Vagina (tissue), 2 donors: ENCODE measurements at regions not wholly inside any gene's neighbourhood (a gene's known extent, or its start where the extent isn't known, plus 50 kb on each side); places are given as distances from the start of the nearest gene placed in this dataset.

Experiments
- DNase-seq, 2 donors: peaks; one replicate each; pipeline ENCODE4 v3.0.0-alpha.2; 2017; ENCODE audit errors: extremely low spot score in 2 of 2
- H3K27ac ChIP-seq: fragments of 200-600 bp; sonication (generic); one replicate; pipeline ENCODE4 v1.5.1; 2019
- H3K27me3 ChIP-seq: fragments of 200-600 bp; sonication (generic); one replicate; pipeline ENCODE4 v1.5.1; 2019
- H3K36me3 ChIP-seq, 2 donors: fragments of 200-600 bp; sonication (generic); one replicate each; pipeline ENCODE4 v1.5.1; 2017 to 2019
- H3K4me1 ChIP-seq: fragments of 200-600 bp; sonication (generic); one replicate; pipeline ENCODE4 v1.5.1; 2019
- H3K4me3 ChIP-seq, 2 donors: fragments of 200-600 bp; sonication (generic); 1 replicate in 1 of 2; 2 replicates in 1 of 2; pipeline ENCODE4 v1.5.1; 2016 to 2019
- H3K9me3 ChIP-seq: fragments of 200-600 bp; sonication (generic); one replicate; pipeline ENCODE4 v1.5.1; 2019
- POLR2A ChIP-seq, 2 donors: fragments of 450-650 bp; IDR thresholded peaks; one replicate each; pipeline ENCODE4 v1.6.1; 2017; ENCODE audit warnings: antibody characterized with exemption in 2 of 2, mild to moderate bottlenecking in 2 of 2, moderate library complexity in 2 of 2
- POLR2AphosphoS5 ChIP-seq, 2 donors: sonication (generic); formaldehyde crosslinking; IDR thresholded peaks; one replicate each; pipeline ENCODE4 v1.9.0; 2017; ENCODE audit warnings: antibody characterized with exemption in 2 of 2, mild to moderate bottlenecking in 2 of 2, low read depth in 1 of 2; ENCODE audit not compliant: insufficient read depth in 1 of 2
- intact Hi-C: fragments of 100-400 bp; cut with DNase I; formaldehyde crosslinking; loops from one replicate; pipeline ENCODE4 v1.15.1; 2023
- TF ChIP-seq, protein P1 (sequence below), 3 experiments: fragments of 450-650 bp in 2 of 3; fragments of 200-600 bp in 1 of 3; sonication (generic) in 1 of 3; IDR thresholded peaks; one replicate each; pipeline ENCODE4 v1.5.1; 2017 to 2019; ENCODE audit warnings: antibody characterized with exemption in 3 of 3, mild to moderate bottlenecking in 2 of 3, moderate library complexity in 2 of 3

- Histone ChIP-seq H3K36me3 (no peaks in the 10 kb centered on the region), H3K27me3 (no peaks in the 10 kb centered on the region), H3K4me3 (no peak overlapping the region), H3K4me1 (peaks cover 18% of the 10 kb centered on the region), H3K27ac (peak overlapping the region; percentile 20), H3K9me3 (no peaks in the 10 kb centered on the region)
- DNase-seq = no peak
- TF ChIP-seq POLR2AphosphoS5 (IDR thresholded peaks at IDR 0.05; ENCODE audit: insufficient read depth in 1 of 2, low read depth in 1 of 2) (no peak), POLR2A (IDR thresholded peaks at IDR 0.05) (no peak)
- TF ChIP-seq, protein P1, sequence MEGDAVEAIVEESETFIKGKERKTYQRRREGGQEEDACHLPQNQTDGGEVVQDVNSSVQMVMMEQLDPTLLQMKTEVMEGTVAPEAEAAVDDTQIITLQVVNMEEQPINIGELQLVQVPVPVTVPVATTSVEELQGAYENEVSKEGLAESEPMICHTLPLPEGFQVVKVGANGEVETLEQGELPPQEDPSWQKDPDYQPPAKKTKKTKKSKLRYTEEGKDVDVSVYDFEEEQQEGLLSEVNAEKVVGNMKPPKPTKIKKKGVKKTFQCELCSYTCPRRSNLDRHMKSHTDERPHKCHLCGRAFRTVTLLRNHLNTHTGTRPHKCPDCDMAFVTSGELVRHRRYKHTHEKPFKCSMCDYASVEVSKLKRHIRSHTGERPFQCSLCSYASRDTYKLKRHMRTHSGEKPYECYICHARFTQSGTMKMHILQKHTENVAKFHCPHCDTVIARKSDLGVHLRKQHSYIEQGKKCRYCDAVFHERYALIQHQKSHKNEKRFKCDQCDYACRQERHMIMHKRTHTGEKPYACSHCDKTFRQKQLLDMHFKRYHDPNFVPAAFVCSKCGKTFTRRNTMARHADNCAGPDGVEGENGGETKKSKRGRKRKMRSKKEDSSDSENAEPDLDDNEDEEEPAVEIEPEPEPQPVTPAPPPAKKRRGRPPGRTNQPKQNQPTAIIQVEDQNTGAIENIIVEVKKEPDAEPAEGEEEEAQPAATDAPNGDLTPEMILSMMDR (IDR thresholded peaks at IDR 0.05) = no peak
- intact Hi-C loops = no loop called here
Observed at GRCh38 chr1:113255038-113255719, 135.1 kb upstream of the MAGI3 start.

GRCh38 chr1:113255720-113256347, 134.5 kb upstream of the MAGI3 start:
- H3K9me3 ChIP-seq = no peaks in the 10 kb centered on the region
- no peak overlapping the region for H3K4me3 ChIP-seq
- DNase-seq = no peak
- H3K27me3 ChIP-seq = no peaks in the 10 kb centered on the region
- H3K4me1 ChIP-seq = peaks cover 18% of the 10 kb centered on the region
- intact Hi-C loops = no loop called here
- no peaks in the 10 kb centered on the region for H3K36me3 ChIP-seq
- peak overlapping the region; percentile 20 for H3K27ac ChIP-seq
- peak in 1 of 2 donors; percentile 64 for TF ChIP-seq POLR2AphosphoS5 (IDR thresholded peaks at IDR 0.05; ENCODE audit: insufficient read depth in 1 of 2, low read depth in 1 of 2)
- TF ChIP-seq POLR2A (IDR thresholded peaks at IDR 0.05) = no peak

DNA sequence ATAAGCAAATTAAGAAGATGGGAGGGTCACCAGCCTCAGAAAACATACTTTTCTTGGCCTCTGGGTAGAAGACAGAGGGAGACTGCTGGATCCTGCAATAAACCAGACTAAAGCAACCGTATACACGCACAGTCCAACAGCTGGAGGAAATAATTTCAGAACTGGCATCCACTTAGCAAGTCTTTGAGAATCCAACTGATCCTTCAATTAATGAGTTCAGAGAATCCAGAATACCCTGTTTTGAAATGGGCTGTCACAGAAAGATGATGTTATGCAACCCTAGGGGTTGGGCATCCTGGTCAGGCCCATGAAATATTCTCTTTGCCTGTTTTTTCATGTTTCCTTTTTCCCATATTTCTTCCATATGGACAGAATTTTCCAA, 134.0 kb upstream of the MAGI3 start:
- intact Hi-C loops = no loop called here
- Histone ChIP-seq H3K4me3 (no peak overlapping the region), H3K27me3 (no peaks in the 10 kb centered on the region), H3K27ac (no peak overlapping the region), H3K9me3 (no peaks in the 10 kb centered on the region), H3K36me3 (no peaks in the 10 kb centered on the region), H3K4me1 (peaks cover 18% of the 10 kb centered on the region)
- DNase-seq = no peak
- TF ChIP-seq POLR2A (IDR thresholded peaks at IDR 0.05) = no peak
- TF ChIP-seq, protein P1 (IDR thresholded peaks at IDR 0.05) = no peak
- no peak for TF ChIP-seq POLR2AphosphoS5 (IDR thresholded peaks at IDR 0.05; ENCODE audit: insufficient read depth in 1 of 2, low read depth in 1 of 2)

DNA sequence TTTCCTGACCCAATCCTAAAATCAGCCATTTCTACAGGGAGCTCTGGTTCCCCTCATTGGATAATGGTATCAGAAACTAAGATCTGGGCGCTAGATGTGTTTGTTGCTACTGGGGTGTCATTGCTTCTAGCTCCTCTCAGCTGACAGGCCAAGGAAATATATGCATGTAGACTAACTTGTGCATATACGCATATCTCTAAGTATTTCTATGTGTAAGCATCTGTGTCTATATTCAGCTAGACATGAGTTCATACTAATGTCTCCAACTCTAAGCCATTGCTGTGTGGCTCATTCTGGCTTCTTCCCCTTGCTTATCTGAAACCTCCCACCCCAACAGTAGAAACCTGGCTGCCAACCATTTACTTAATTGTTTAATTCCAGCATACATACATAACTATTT, 130.3 kb upstream of the MAGI3 start:
- intact Hi-C loops = no loop called here
- H3K9me3 ChIP-seq = no peaks in the 10 kb centered on the region
- H3K27ac ChIP-seq = no peak overlapping the region
- H3K27me3 ChIP-seq = no peaks in the 10 kb centered on the region
- no peak for DNase-seq
- H3K4me3 ChIP-seq = no peak overlapping the region
- H3K4me1 ChIP-seq = peaks cover 9% of the 10 kb centered on the region
- TF ChIP-seq, protein P1 (IDR thresholded peaks at IDR 0.05) = no peak
- TF ChIP-seq POLR2AphosphoS5 (IDR thresholded peaks at IDR 0.05; ENCODE audit: insufficient read depth in 1 of 2, low read depth in 1 of 2) (no peak), POLR2A (IDR thresholded peaks at IDR 0.05) (no peak)
- H3K36me3 ChIP-seq = no peaks in the 10 kb centered on the region

GRCh38 chr1:113265196-113265595, 125.1 kb upstream of the MAGI3 start:
- Histone ChIP-seq H3K36me3 (no peaks in the 10 kb centered on the region), H3K4me3 (no peak overlapping the region), H3K27me3 (no peaks in the 10 kb centered on the region), H3K4me1 (no peaks in the 10 kb centered on the region), H3K9me3 (no peaks in the 10 kb centered on the region), H3K27ac (no peak overlapping the region)
- intact Hi-C loops = no loop called here
- no peak for DNase-seq
- TF ChIP-seq POLR2A (IDR thresholded peaks at IDR 0.05) = no peak
- TF ChIP-seq, protein P1 (IDR thresholded peaks at IDR 0.05) = no peak
